GM18951 (cell line): ENCODE measurements at regions not wholly inside any gene's neighbourhood (a gene's known extent, or its start where the extent isn't known, plus 50 kb on each side); places are given as distances from the start of the nearest gene placed in this dataset.

Source experiments
- POLR2A ChIP-seq: IDR thresholded peaks from 4 replicates; pipeline ENCODE4 v1.6.1; 2011; ENCODE audit warnings: mild to moderate bottlenecking; ENCODE audit not compliant: insufficient read length, insufficient read depth; ENCODE audit errors: extremely low read depth
- in situ Hi-C: fragments of 300-500 bp; cut with MboI; formaldehyde crosslinking; loops from one replicate; pipeline ENCODE4 v1.12.0; 2022; ENCODE audit warnings: low sequenced_read_pairs, mixed read lengths, inconsistent platforms; ENCODE audit not compliant: unreplicated experiment

- TF ChIP-seq POLR2A, result no peak
These were observed 1603.3 kb upstream of the ZEB2 start for GRCh38 chr2:146123256-146123655.

GRCh38 chr2:146119586-146119985 is 1599.7 kb upstream of the ZEB2 start:
- in situ Hi-C loops, result no loop called here
- no peak for TF ChIP-seq POLR2A

More at GRCh38 chr2:146123256-146123655, 1603.3 kb upstream of the ZEB2 start:
- in situ Hi-C loops, result no loop called here

GRCh38 chr2:146108993-146109392 is 1589.1 kb upstream of the ZEB2 start:
- TF ChIP-seq POLR2A, result no peak
- in situ Hi-C loops, result no loop called here

- no peak for TF ChIP-seq POLR2A
- in situ Hi-C loops, result no loop called here
These were observed 1574.3 kb upstream of the ZEB2 start for GRCh38 chr2:146094185-146094584.

- TF ChIP-seq POLR2A, result no peak
- in situ Hi-C loops, result no loop called here
These were observed 1561.5 kb upstream of the ZEB2 start for GRCh38 chr2:146081459-146081858.

- in situ Hi-C loops, result no loop called here
- no peak for TF ChIP-seq POLR2A
These were observed 1561.0 kb upstream of the ZEB2 start for GRCh38 chr2:146080925-146081324.

GRCh38 chr2:146079216-146079615 is 1559.3 kb upstream of the ZEB2 start:
- in situ Hi-C loops, result no loop called here
- no peak for TF ChIP-seq POLR2A

GRCh38 chr2:146077156-146077555 is 1557.2 kb upstream of the ZEB2 start:
- no peak for TF ChIP-seq POLR2A
- in situ Hi-C loops, result no loop called here

GRCh38 chr2:146068051-146068450 is 1548.1 kb upstream of the ZEB2 start:
- in situ Hi-C loops, result no loop called here
- no peak for TF ChIP-seq POLR2A

- TF ChIP-seq POLR2A, result no peak
- in situ Hi-C loops, result no loop called here
These were observed 1528.2 kb upstream of the ZEB2 start for GRCh38 chr2:146048141-146048540.

GRCh38 chr2:146041274-146041910 is 1521.5 kb upstream of the ZEB2 start:
- in situ Hi-C loops, result no loop called here
- TF ChIP-seq POLR2A, result no peak

- no peak for TF ChIP-seq POLR2A
- in situ Hi-C loops, result no loop called here
These were observed 1520.1 kb upstream of the ZEB2 start for GRCh38 chr2:146040051-146040450.

- in situ Hi-C loops, result no loop called here
- TF ChIP-seq POLR2A, result no peak
These were observed 1518.1 kb upstream of the ZEB2 start for GRCh38 chr2:146038014-146038413.

- TF ChIP-seq POLR2A, result no peak
- in situ Hi-C loops, result no loop called here
These were observed 1517.5 kb upstream of the ZEB2 start for GRCh38 chr2:146037334-146037870.
